ENCODE measurements at regions not wholly inside any gene's neighbourhood (a gene's known extent, or its start where the extent isn't known, plus 50 kb on each side); places are given as distances from the start of the nearest gene placed in this dataset.

- TF ChIP-seq REST (IDR thresholded peaks at IDR 0.05; ENCODE audit: insufficient read depth in 1 of 2, low read depth in 2 of 2, low read length in 2 of 2) (no peak), TAF1 (IDR thresholded peaks at IDR 0.05; ENCODE audit: borderline replicate concordance, insufficient read depth, low read length) (no peak), SIN3A (IDR thresholded peaks at IDR 0.05; ENCODE audit: borderline replicate concordance, insufficient read depth, low read length) (no peak), FOXP2 (optimal IDR thresholded peaks at IDR 0.05; ENCODE audit: borderline replicate concordance, extremely low read depth, extremely low read length, insufficient read depth) (no peak), POLR2AphosphoS5 (IDR thresholded peaks at IDR 0.05; ENCODE audit: low read depth, low read length) (no peak)
Measured at GRCh38 chr16:18072161-18072560, 264.4 kb downstream of the NPIPA8 start.

GRCh38 chr16:18069683-18070082 lies 266.9 kb downstream of the NPIPA8 start:
- no peak for TF ChIP-seq TAF1 (IDR thresholded peaks at IDR 0.05; ENCODE audit: borderline replicate concordance, insufficient read depth, low read length)
- TF ChIP-seq FOXP2 (optimal IDR thresholded peaks at IDR 0.05; ENCODE audit: borderline replicate concordance, extremely low read depth, extremely low read length, insufficient read depth) = no peak
- no peak for TF ChIP-seq POLR2AphosphoS5 (IDR thresholded peaks at IDR 0.05; ENCODE audit: low read depth, low read length)

- TF ChIP-seq SIN3A (IDR thresholded peaks at IDR 0.05; ENCODE audit: borderline replicate concordance, insufficient read depth, low read length) (no peak), POLR2AphosphoS5 (IDR thresholded peaks at IDR 0.05; ENCODE audit: low read depth, low read length) (no peak), TAF1 (IDR thresholded peaks at IDR 0.05; ENCODE audit: borderline replicate concordance, insufficient read depth, low read length) (no peak), REST (IDR thresholded peaks at IDR 0.05; ENCODE audit: insufficient read depth in 1 of 2, low read depth in 2 of 2, low read length in 2 of 2) (no peak), FOXP2 (optimal IDR thresholded peaks at IDR 0.05; ENCODE audit: borderline replicate concordance, extremely low read depth, extremely low read length, insufficient read depth) (no peak)
Measured at GRCh38 chr16:18068477-18068876, 268.1 kb downstream of the NPIPA8 start.

GRCh38 chr16:18062713-18063112 lies 273.8 kb downstream of the NPIPA8 start:
- TF ChIP-seq POLR2AphosphoS5 (IDR thresholded peaks at IDR 0.05; ENCODE audit: low read depth, low read length) (no peak), TAF1 (IDR thresholded peaks at IDR 0.05; ENCODE audit: borderline replicate concordance, insufficient read depth, low read length) (no peak), FOXP2 (optimal IDR thresholded peaks at IDR 0.05; ENCODE audit: borderline replicate concordance, extremely low read depth, extremely low read length, insufficient read depth) (no peak), SIN3A (IDR thresholded peaks at IDR 0.05; ENCODE audit: borderline replicate concordance, insufficient read depth, low read length) (no peak), REST (IDR thresholded peaks at IDR 0.05; ENCODE audit: insufficient read depth in 1 of 2, low read depth in 2 of 2, low read length in 2 of 2) (no peak)

GRCh38 chr16:18060351-18060750 lies 276.2 kb downstream of the NPIPA8 start:
- TF ChIP-seq SIN3A (IDR thresholded peaks at IDR 0.05; ENCODE audit: borderline replicate concordance, insufficient read depth, low read length) (no peak), REST (IDR thresholded peaks at IDR 0.05; ENCODE audit: insufficient read depth in 1 of 2, low read depth in 2 of 2, low read length in 2 of 2) (no peak), FOXP2 (optimal IDR thresholded peaks at IDR 0.05; ENCODE audit: borderline replicate concordance, extremely low read depth, extremely low read length, insufficient read depth) (no peak), TAF1 (IDR thresholded peaks at IDR 0.05; ENCODE audit: borderline replicate concordance, insufficient read depth, low read length) (no peak), POLR2AphosphoS5 (IDR thresholded peaks at IDR 0.05; ENCODE audit: low read depth, low read length) (no peak)
